Activated CD4-positive, alpha-beta T cell treated with anti-CD3 and anti-CD28 coated beads for 36 hours (primary cell): ENCODE measurements at regions not wholly inside any gene's neighbourhood (a gene's known extent, or its start where the extent isn't known, plus 50 kb on each side); places are given as distances from the start of the nearest gene placed in this dataset.

Experiments used
- ATAC-seq: fragments of 200-7000 bp; cut with Tn5 transposase; one replicate; pipeline ENCODE4 v1.10.0; 2021; ENCODE audit warnings: mild to moderate bottlenecking, moderate library complexity
- CTCF ChIA-PET: fragments of 350-600 bp; sonication (Branson Sonifier 250); formaldehyde crosslinking; loops from one replicate; lab custom pipeline; 2021; ENCODE audit warnings: antibody characterized with exemption; lab: Charles Lee
- POLR2A ChIA-PET: fragments of 350-600 bp; sonication (Branson Sonifier 250); formaldehyde crosslinking; loops from one replicate; lab custom pipeline; 2021; ENCODE audit warnings: antibody characterized with exemption, inconsistent platforms; lab: Charles Lee
- DNase-seq: peaks from one replicate; pipeline ENCODE4 v3.0.0-alpha.2; 2020
- H3K27ac Mint-ChIP-seq: one replicate; pipeline ENCODE4 v1.8.0; 2021; ENCODE audit warnings: mixed read lengths
- H3K27me3 Mint-ChIP-seq: one replicate; pipeline ENCODE4 v1.8.0; 2021; ENCODE audit warnings: mixed read lengths
- H3K36me3 Mint-ChIP-seq: one replicate; pipeline ENCODE4 v1.8.0; 2021; ENCODE audit warnings: low read depth, mixed read lengths
- H3K4me1 Mint-ChIP-seq: one replicate; pipeline ENCODE4 v1.8.0; 2021; ENCODE audit warnings: mixed read lengths
- H3K4me3 Mint-ChIP-seq: one replicate; pipeline ENCODE4 v1.8.0; 2021; ENCODE audit warnings: mild to moderate bottlenecking, moderate library complexity, mixed read lengths
- H3K9me3 Mint-ChIP-seq: one replicate; pipeline ENCODE4 v1.8.0; 2021; ENCODE audit warnings: low read depth, mixed read lengths
- intact Hi-C, 2 experiments: fragments of 100-400 bp; cut with DNase I in 1 of 2; cut with micrococcal nuclease in 1 of 2; formaldehyde crosslinking; loops; one replicate each; pipeline versions ENCODE4 v1.14.2 to v1.15.1; 2022 to 2024; cut with DNase I, micrococcal nuclease

DNA sequence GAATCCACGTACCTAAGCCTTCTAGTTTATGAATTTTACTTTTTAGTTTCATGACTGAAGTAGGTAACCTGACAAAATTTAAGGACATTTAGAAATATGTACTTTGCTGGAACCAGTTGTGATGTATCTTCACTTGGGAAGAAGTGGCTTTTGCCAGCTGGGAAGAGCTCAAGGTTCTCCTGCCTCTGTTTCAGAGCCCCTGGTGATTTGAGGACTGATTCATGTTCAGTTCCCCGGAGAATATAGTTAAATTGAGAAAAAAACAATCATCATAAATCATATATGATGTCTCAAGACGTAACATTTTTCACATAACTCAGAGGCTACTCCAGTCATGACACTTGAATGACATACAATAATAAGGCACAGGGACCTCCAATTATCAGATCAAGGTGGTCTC lies 473.4 kb downstream of the EPHA3 start:
- intact Hi-C loops: no loop called here
- Mint-ChIP-seq H3K4me1 (no peaks in the 10 kb centered on the region), H3K27ac (no peak overlapping the region), H3K36me3 (no peaks in the 10 kb centered on the region), H3K27me3 (no peaks in the 10 kb centered on the region), H3K9me3 (peaks cover 4% of the 10 kb centered on the region), H3K4me3 (no peak overlapping the region)
- ATAC-seq (no peak), DNase-seq (no peak)
- ChIA-PET POLR2A (no interaction called here), CTCF (no interaction called here)

DNA sequence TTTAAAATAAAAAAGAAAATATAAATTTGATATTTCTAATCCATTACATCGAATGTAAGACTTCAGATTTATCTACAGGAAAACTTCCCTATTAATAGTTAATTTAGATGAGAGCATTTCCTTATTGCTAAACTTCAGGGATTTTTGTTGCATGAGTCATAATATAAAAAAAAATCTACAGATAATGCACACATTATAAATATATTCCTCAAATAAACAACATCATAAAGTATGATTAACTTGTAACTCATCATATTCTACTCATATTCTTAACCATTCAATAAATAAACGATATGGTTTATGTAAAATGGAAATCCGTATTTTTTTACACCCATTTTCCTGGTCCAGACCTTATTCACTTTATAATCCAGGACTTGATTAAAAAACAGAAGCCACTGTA lies 477.0 kb downstream of the EPHA3 start:
- Mint-ChIP-seq H3K27ac (no peak overlapping the region), H3K4me3 (no peak overlapping the region), H3K9me3 (peaks cover 3% of the 10 kb centered on the region), H3K27me3 (no peaks in the 10 kb centered on the region), H3K4me1 (no peaks in the 10 kb centered on the region), H3K36me3 (no peaks in the 10 kb centered on the region)
- ChIA-PET CTCF (interaction anchor here (0.7 kb wide), 1 partner anchor 36 kb away, joined by 3 read pairs; no protein-coding TSS in a partner anchor), POLR2A (no interaction called here)
- DNase-seq (no peak), ATAC-seq (no peak)
- intact Hi-C loops: no loop called here

DNA sequence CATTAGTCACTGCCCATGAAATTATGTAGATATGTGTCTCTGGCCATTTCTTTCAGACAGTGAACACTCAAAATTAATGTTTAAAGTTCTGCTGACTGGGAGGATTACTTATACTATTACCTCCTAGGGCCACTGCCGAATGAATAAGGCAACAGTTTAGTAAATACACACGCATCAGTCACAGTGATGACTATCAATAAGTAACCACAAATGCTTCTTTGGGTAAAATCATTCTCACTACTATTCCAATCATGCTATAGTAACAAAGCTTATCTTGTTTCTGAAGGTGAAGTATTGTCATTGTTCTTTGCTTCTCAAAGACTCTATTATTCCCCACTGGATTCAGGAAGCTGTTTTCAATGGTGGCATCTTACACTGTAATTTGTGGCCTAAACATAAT lies 478.8 kb downstream of the EPHA3 start:
- ChIA-PET CTCF (no interaction called here), POLR2A (no interaction called here)
- ATAC-seq: no peak
- no peaks in the 10 kb centered on the region for H3K4me1 Mint-ChIP-seq
- no peak overlapping the region for H3K4me3 Mint-ChIP-seq
- intact Hi-C loops: no loop called here
- H3K9me3 Mint-ChIP-seq: peaks cover 3% of the 10 kb centered on the region
- H3K36me3 Mint-ChIP-seq: no peaks in the 10 kb centered on the region
- no peaks in the 10 kb centered on the region for H3K27me3 Mint-ChIP-seq
- no peak overlapping the region for H3K27ac Mint-ChIP-seq
- no peak for DNase-seq

DNA sequence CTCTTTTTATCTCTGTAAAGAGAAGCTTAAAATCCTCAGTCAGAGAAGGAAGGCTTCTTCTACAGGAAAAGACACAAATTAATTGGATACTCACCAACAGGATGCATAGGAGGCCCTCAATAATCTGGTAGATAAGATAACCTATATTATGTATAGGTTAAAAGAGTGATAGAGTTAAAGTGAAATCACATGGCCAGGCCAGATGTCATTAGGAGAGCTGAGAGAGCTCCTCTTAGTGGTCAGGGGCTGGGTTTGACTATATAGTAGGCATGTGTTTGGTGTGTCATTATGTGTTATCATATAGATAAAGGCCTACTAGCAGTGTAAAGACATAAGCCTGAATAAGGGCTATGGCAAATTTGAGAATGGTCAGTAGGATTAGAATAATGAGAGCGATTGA lies 479.3 kb downstream of the EPHA3 start:
- Mint-ChIP-seq H3K27ac (no peak overlapping the region), H3K27me3 (no peaks in the 10 kb centered on the region), H3K4me3 (no peak overlapping the region), H3K4me1 (no peaks in the 10 kb centered on the region), H3K36me3 (no peaks in the 10 kb centered on the region), H3K9me3 (peaks cover 3% of the 10 kb centered on the region)
- DNase-seq (no peak), ATAC-seq (no peak)
- POLR2A ChIA-PET: no interaction called here
- intact Hi-C loops: no loop called here
- CTCF ChIA-PET: no interaction called here

DNA sequence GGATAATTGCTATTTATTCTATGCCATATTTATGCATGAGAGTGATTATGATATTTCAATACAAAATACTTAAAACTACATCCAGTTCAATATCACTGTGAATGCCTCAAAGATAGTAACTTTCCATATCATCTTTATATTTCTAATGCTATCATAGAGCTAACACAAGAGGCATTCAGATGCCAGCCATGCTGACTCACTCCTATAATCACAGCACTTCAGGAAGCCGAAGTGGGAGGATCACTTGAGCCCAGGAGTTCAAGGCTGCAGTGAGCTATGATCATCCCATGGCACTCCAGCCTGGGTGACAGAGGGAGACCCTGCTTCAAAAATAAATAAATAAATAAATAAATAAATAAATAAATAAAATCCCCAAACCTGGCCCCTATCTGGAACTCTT lies 498.7 kb downstream of the EPHA3 start:
- no peaks in the 10 kb centered on the region for H3K36me3 Mint-ChIP-seq
- H3K27ac Mint-ChIP-seq: no peak overlapping the region
- H3K9me3 Mint-ChIP-seq: peaks cover 5% of the 10 kb centered on the region
- H3K4me1 Mint-ChIP-seq: no peaks in the 10 kb centered on the region
- ATAC-seq (no peak), DNase-seq (no peak)
- H3K4me3 Mint-ChIP-seq: no peak overlapping the region
- ChIA-PET POLR2A (no interaction called here), CTCF (interaction anchor here (1.0 kb wide), 1 partner anchor 43 kb away, joined by 3 read pairs; no protein-coding TSS in a partner anchor)
- no peaks in the 10 kb centered on the region for H3K27me3 Mint-ChIP-seq
- intact Hi-C loops: no loop called here

DNA sequence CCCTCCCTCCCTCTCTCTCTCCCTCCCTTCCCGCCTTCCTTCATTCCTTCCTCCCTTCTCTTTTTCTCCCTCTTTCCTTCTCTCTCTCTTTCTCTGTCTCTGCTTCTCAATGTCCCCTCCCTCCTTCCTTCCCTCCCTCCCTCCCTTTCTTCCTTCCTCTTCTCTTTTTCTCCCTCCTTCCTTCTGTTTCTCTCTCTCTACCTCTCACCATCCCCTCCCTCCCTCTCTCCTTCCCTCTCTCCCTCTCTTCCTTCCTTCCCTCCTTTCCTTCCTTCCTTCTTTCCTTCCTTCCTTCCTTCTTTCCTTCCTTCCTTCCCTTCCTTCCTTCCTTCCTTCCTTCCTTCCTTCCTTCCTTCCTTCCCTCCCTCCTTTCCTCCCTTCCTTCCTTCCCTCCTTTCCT lies 504.6 kb downstream of the EPHA3 start:
- ATAC-seq: no peak
- Mint-ChIP-seq H3K9me3 (peaks cover 11% of the 10 kb centered on the region), H3K4me1 (no peaks in the 10 kb centered on the region), H3K27ac (no peak overlapping the region), H3K36me3 (no peaks in the 10 kb centered on the region), H3K4me3 (no peak overlapping the region), H3K27me3 (no peaks in the 10 kb centered on the region)
- ChIA-PET POLR2A (no interaction called here), CTCF (no interaction called here)
- intact Hi-C loops: no loop called here
- DNase-seq: no peak

DNA sequence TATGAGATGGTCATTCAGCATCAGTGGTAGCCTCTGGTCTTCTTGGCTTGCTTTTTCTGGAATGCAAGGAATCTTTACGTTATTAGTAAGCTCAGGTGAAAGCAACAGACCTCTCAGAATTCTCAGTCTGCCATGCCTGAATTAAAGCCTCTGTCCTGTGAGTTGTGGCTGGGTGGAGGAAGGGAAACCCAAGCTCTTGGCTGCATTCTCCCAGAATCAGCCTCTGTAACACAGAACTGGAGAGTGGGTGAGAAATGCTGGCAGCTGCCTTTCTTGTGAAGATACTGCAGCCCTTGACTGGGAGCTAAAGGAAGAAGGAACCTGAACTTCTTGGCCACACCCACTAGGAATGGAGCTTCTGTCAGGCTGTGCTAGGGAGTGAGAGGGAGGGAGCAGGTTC lies 505.8 kb downstream of the EPHA3 start:
- H3K4me3 Mint-ChIP-seq: no peak overlapping the region
- ATAC-seq (no peak), DNase-seq (no peak)
- H3K36me3 Mint-ChIP-seq: no peaks in the 10 kb centered on the region
- ChIA-PET POLR2A (no interaction called here), CTCF (interaction anchor here (0.7 kb wide), 1 partner anchor 138 kb away, joined by 3 read pairs; no protein-coding TSS in a partner anchor)
- H3K9me3 Mint-ChIP-seq: peaks cover 12% of the 10 kb centered on the region
- no peak overlapping the region for H3K27ac Mint-ChIP-seq
- H3K4me1 Mint-ChIP-seq: no peaks in the 10 kb centered on the region
- intact Hi-C loops: no loop called here
- H3K27me3 Mint-ChIP-seq: no peaks in the 10 kb centered on the region

DNA sequence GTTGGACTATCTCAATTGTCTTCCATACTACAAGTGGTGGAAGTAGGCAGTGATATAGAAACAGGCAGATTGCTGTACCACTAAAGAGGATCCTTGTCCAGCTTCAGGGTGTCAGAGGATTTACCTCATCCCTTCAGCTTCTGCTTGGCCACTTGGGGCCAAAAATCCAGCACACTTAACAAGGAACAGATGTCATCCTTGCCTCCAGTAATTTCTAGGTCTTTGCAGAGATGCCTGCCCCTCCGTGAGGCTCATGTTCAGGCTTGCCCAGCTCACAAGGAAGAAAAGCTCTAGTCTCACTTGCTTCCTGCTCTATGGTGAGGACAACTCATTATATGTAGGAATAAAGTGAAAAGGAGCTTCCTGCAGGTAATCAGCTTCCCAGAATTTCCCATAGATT lies 510.3 kb downstream of the EPHA3 start:
- H3K36me3 Mint-ChIP-seq: no peaks in the 10 kb centered on the region
- intact Hi-C loops: no loop called here
- no peaks in the 10 kb centered on the region for H3K27me3 Mint-ChIP-seq
- peaks cover 13% of the 10 kb centered on the region for H3K9me3 Mint-ChIP-seq
- CTCF ChIA-PET: interaction anchor here (0.6 kb wide), 1 partner anchor 277 kb away, joined by 3 read pairs; no protein-coding TSS in a partner anchor
- ATAC-seq (no peak), DNase-seq (no peak)
- no peak overlapping the region for H3K4me3 Mint-ChIP-seq
- H3K4me1 Mint-ChIP-seq: no peaks in the 10 kb centered on the region
- POLR2A ChIA-PET: no interaction called here
- no peak overlapping the region for H3K27ac Mint-ChIP-seq

DNA sequence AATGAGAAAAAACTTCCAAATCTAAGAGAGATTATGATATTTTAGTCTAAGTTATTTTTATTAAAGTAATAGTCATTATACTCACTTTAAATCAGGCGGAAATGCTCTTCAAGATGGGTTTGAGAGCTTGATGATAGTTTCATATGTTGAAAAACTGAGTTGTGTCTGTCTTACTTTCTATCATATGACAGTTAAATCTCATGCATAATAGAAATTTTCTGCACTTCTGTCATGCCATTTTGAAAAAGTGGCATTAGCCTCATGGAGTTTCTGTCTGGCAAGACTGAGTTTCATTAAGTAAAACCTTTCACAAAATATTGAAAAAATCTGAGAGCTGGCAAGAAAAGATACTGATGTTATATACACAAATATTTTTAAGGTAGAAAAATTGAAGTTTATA lies 511.8 kb downstream of the EPHA3 start:
- no peaks in the 10 kb centered on the region for H3K36me3 Mint-ChIP-seq
- ATAC-seq (no peak), DNase-seq (no peak)
- intact Hi-C loops: no loop called here
- ChIA-PET CTCF (interaction anchor here (0.6 kb wide), 1 partner anchor 213 kb away, joined by 3 read pairs; no protein-coding TSS in a partner anchor), POLR2A (no interaction called here)
- no peak overlapping the region for H3K4me3 Mint-ChIP-seq
- H3K9me3 Mint-ChIP-seq: peaks cover 8% of the 10 kb centered on the region
- no peaks in the 10 kb centered on the region for H3K4me1 Mint-ChIP-seq
- no peak overlapping the region for H3K27ac Mint-ChIP-seq
- H3K27me3 Mint-ChIP-seq: no peaks in the 10 kb centered on the region

DNA sequence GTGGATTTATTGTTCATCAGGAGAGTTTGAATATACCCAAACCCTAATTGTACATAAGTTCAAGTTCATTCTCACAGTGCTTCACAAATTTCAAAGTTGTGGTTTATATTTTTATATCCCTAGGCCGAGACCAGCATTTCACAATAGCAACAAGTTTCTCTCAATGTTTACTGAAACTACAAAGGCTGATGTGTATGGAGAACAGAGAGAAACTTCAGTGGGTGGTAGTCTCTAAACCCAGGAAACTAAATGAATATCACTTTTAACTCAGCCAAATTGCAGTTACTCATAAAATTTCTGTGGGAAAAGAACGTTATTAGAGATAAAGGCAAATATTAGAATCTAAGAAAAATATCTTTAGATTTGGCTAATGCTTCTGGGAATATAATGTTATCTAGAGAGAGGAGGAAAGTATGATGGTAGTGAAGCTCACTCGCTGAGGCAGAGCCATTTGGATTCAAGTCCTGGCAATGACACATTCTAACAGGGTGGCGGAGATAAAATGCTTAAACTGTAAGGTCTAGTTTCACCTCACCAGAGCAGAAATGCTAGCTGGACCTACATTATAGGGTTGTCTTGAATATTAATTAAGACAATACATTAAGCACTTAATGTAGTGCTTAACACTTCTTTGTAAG lies 514.8 kb downstream of the EPHA3 start:
- no peak for DNase-seq
- ATAC-seq: no peak
- no peak overlapping the region for H3K27ac Mint-ChIP-seq
- no peak overlapping the region for H3K4me3 Mint-ChIP-seq
- CTCF ChIA-PET: no interaction called here
- H3K27me3 Mint-ChIP-seq: no peaks in the 10 kb centered on the region
- H3K9me3 Mint-ChIP-seq: peaks cover 4% of the 10 kb centered on the region
- POLR2A ChIA-PET: no interaction called here
- intact Hi-C loops: no loop called here
- no peaks in the 10 kb centered on the region for H3K36me3 Mint-ChIP-seq
- no peaks in the 10 kb centered on the region for H3K4me1 Mint-ChIP-seq

DNA sequence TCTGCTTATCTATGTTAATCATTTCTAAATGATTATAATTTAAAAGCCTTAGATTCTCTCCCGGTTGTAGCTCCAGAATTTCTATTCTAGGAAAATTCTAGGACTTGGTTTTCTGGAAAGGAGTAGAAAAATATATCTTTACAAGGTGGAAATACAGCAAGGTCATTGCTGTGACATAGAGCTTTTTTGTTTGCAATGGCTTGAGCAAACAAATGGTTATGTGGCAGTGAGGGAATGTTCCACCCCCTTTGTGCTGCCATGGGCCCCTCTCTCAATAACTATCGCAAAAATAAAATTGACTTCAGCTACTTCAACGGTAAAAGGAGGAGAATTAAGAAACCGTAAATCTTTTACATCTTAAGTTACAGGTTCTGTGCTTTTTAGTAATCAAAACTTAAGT lies 517.1 kb downstream of the EPHA3 start:
- POLR2A ChIA-PET: no interaction called here
- DNase-seq (no peak), ATAC-seq (no peak)
- intact Hi-C loops: no loop called here
- Mint-ChIP-seq H3K4me1 (no peaks in the 10 kb centered on the region), H3K27me3 (no peaks in the 10 kb centered on the region), H3K36me3 (no peaks in the 10 kb centered on the region), H3K4me3 (no peak overlapping the region), H3K9me3 (peaks cover 10% of the 10 kb centered on the region), H3K27ac (no peak overlapping the region)
- CTCF ChIA-PET: no interaction called here

DNA sequence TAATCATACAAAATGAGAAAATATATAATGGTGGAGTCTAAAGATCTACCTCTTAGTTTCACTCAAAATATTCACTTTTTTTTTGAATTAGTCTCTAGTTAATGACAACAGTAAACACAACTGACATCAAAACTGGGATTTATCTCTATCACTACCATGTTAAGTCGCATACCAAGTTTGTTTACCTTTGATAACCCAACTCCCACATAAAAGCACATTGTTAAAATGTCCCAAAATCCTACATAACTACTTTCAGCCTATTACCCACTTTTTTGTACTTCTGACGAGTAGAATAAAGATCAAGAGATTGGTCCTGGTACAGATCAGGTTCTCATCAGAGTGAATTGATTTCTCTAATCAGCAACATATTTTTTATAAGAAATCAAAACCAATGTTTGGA lies 518.5 kb downstream of the EPHA3 start:
- H3K36me3 Mint-ChIP-seq: no peaks in the 10 kb centered on the region

More for the DNA sequence above, 518.5 kb downstream of the EPHA3 start:
- intact Hi-C loops: no loop called here
- ChIA-PET POLR2A (no interaction called here), CTCF (no interaction called here)
- peaks cover 14% of the 10 kb centered on the region for H3K9me3 Mint-ChIP-seq
- no peaks in the 10 kb centered on the region for H3K4me1 Mint-ChIP-seq
- DNase-seq: no peak
- no peak for ATAC-seq
- H3K27me3 Mint-ChIP-seq: no peaks in the 10 kb centered on the region
- no peak overlapping the region for H3K4me3 Mint-ChIP-seq
- no peak overlapping the region for H3K27ac Mint-ChIP-seq
